Panc1 (cell line): ENCODE measurements at regions not wholly inside any gene's neighbourhood (a gene's known extent, or its start where the extent isn't known, plus 50 kb on each side); places are given as distances from the start of the nearest gene placed in this dataset.

ENCODE experiments used
- CTCF ChIP-seq: fragments of 450-650 bp; IDR thresholded peaks from 2 replicates; pipeline ENCODE4 v1.5.1; 2017; ENCODE audit warnings: mild to moderate bottlenecking
- POLR2AphosphoS5 ChIP-seq: IDR thresholded peaks from 2 replicates; pipeline ENCODE4 v1.6.1; 2012; ENCODE audit warnings: mild to moderate bottlenecking, low read depth, low read length, moderate library complexity
- REST ChIP-seq, 2 experiments: IDR thresholded peaks; 2 replicates each; pipeline ENCODE4 v1.6.1; 2011 to 2012; ENCODE audit warnings: low read depth in 2 of 2, control low read depth in 1 of 2, low read length in 1 of 2, mild to moderate bottlenecking in 1 of 2, moderate library complexity in 1 of 2; ENCODE audit not compliant: insufficient read depth in 1 of 2
- SIN3A ChIP-seq: IDR thresholded peaks from 2 replicates; pipeline ENCODE4 v1.6.1; 2012; ENCODE audit warnings: low read depth, mild to moderate bottlenecking, low read length, moderate library complexity, borderline replicate concordance; ENCODE audit not compliant: insufficient read depth

GRCh38 chr7:20005081-20005480 lies 212.1 kb downstream of the MACC1 start:
- no peak for TF ChIP-seq CTCF
- no peak for TF ChIP-seq REST (IDR thresholded peaks at IDR 0.05; ENCODE audit: insufficient read depth in 1 of 2, low read depth in 2 of 2, low read length in 1 of 2)
- no peak for TF ChIP-seq SIN3A
- TF ChIP-seq POLR2AphosphoS5 = no peak
